Mesothelial cell of epicardium (in vitro differentiated cells): ENCODE measurements at regions not wholly inside any gene's neighbourhood (a gene's known extent, or its start where the extent isn't known, plus 50 kb on each side); places are given as distances from the start of the nearest gene placed in this dataset.

Source experiments
- DNase-seq, 2 experiments: peaks; one replicate each; pipeline ENCODE4 v3.0.0; 2021; ENCODE audit warnings: low spot score in 2 of 2; ENCODE audit not compliant: unreplicated experiment in 2 of 2
- H3K27ac Mint-ChIP-seq: 2 replicates; pipeline ENCODE4 v1.8.0; 2021; ENCODE audit warnings: mixed read lengths
- H3K27me3 Mint-ChIP-seq: 2 replicates; pipeline ENCODE4 v1.8.0; 2021; ENCODE audit warnings: low read depth, mixed read lengths
- H3K36me3 Mint-ChIP-seq: 2 replicates; pipeline ENCODE4 v1.8.0; 2021; ENCODE audit warnings: mixed read lengths
- H3K4me1 Mint-ChIP-seq: 2 replicates; pipeline ENCODE4 v1.8.0; 2021; ENCODE audit warnings: mixed read lengths
- H3K4me3 Mint-ChIP-seq: 2 replicates; pipeline ENCODE4 v1.8.0; 2021; ENCODE audit warnings: mild to moderate bottlenecking, moderate library complexity, mixed read lengths
- H3K9me3 Mint-ChIP-seq: 2 replicates; pipeline ENCODE4 v1.8.0; 2021; ENCODE audit warnings: mixed read lengths
- TF ChIP-seq, protein P1 (sequence below): fragments of 200-600 bp; sonication (generic); IDR thresholded peaks from one replicate; pipeline ENCODE4 v1.5.0; 2021; ENCODE audit warnings: antibody characterized with exemption; ENCODE audit not compliant: unreplicated experiment

- no peak overlapping the region for H3K27ac Mint-ChIP-seq
Observed at GRCh38 chr2:217285926-217286325, 426.1 kb upstream of the TNP1 start.

DNA sequence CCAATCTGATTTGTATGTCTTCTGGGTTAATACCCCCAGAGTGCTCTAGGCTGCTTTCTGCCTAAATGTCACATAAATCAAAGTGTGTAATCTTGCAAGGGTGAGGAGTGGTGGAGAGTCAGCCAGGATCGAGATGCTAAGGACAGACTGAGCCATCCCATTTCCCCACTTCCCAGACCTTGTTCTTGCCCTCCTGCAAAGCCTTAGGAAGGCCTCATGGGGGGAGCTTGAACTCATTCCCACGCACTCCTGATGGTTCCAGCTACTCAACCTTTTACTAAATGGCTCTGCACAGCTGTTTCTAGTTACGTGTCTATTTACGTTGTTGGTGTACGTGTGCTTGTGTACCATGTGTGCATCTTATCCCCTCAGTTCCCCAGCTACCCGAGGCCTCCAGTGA, 423.6 kb upstream of the TNP1 start:
- TF ChIP-seq, protein P1, sequence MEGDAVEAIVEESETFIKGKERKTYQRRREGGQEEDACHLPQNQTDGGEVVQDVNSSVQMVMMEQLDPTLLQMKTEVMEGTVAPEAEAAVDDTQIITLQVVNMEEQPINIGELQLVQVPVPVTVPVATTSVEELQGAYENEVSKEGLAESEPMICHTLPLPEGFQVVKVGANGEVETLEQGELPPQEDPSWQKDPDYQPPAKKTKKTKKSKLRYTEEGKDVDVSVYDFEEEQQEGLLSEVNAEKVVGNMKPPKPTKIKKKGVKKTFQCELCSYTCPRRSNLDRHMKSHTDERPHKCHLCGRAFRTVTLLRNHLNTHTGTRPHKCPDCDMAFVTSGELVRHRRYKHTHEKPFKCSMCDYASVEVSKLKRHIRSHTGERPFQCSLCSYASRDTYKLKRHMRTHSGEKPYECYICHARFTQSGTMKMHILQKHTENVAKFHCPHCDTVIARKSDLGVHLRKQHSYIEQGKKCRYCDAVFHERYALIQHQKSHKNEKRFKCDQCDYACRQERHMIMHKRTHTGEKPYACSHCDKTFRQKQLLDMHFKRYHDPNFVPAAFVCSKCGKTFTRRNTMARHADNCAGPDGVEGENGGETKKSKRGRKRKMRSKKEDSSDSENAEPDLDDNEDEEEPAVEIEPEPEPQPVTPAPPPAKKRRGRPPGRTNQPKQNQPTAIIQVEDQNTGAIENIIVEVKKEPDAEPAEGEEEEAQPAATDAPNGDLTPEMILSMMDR: no peak
- no peak overlapping the region for H3K4me3 Mint-ChIP-seq
- H3K4me1 Mint-ChIP-seq: peaks cover 48% of the 10 kb centered on the region
- no peak for DNase-seq
- H3K36me3 Mint-ChIP-seq: peaks cover 10% of the 10 kb centered on the region
- peaks cover 13% of the 10 kb centered on the region for H3K9me3 Mint-ChIP-seq
- no peaks in the 10 kb centered on the region for H3K27me3 Mint-ChIP-seq
- H3K27ac Mint-ChIP-seq: no peak overlapping the region

More at GRCh38 chr2:217285926-217286325, 426.1 kb upstream of the TNP1 start:
- H3K36me3 Mint-ChIP-seq: peaks cover 10% of the 10 kb centered on the region
- TF ChIP-seq, protein P1: no peak
- H3K9me3 Mint-ChIP-seq: peaks cover 13% of the 10 kb centered on the region
- H3K4me1 Mint-ChIP-seq: peaks cover 61% of the 10 kb centered on the region
- H3K4me3 Mint-ChIP-seq: no peak overlapping the region
- no peak for DNase-seq
- H3K27me3 Mint-ChIP-seq: no peaks in the 10 kb centered on the region

DNA sequence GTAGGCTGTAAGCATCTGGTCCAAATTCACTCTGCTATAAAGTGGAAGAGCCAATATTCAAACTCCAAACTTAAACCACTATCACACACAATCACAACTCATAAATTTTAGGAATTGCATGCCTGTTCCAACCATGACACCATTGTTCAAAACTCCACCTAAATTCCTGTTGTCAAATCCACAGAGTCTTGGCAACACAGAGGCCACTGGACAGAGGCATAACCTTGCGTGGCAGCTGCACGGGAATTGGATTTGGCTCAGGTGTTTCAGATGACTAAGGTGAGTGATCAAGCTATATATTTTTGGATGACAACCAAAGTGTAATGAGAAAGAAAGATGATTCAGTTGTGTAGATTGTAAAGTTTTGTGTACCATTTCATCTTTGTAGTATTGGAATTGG, 422.7 kb upstream of the TNP1 start:
- TF ChIP-seq, protein P1: no peak
- peaks cover 51% of the 10 kb centered on the region for H3K4me1 Mint-ChIP-seq
- no peak for DNase-seq
- no peaks in the 10 kb centered on the region for H3K27me3 Mint-ChIP-seq
- H3K9me3 Mint-ChIP-seq: peaks cover 8% of the 10 kb centered on the region
- H3K27ac Mint-ChIP-seq: no peak overlapping the region
- no peak overlapping the region for H3K4me3 Mint-ChIP-seq
- peaks cover 4% of the 10 kb centered on the region for H3K36me3 Mint-ChIP-seq

GRCh38 chr2:217279556-217279955, 419.7 kb upstream of the TNP1 start:
- TF ChIP-seq, protein P1: no peak
- H3K9me3 Mint-ChIP-seq: peaks cover 3% of the 10 kb centered on the region
- H3K4me3 Mint-ChIP-seq: no peak overlapping the region
- H3K4me1 Mint-ChIP-seq: peaks cover 39% of the 10 kb centered on the region
- no peaks in the 10 kb centered on the region for H3K27me3 Mint-ChIP-seq
- no peak overlapping the region for H3K27ac Mint-ChIP-seq
- DNase-seq: no peak
- no peaks in the 10 kb centered on the region for H3K36me3 Mint-ChIP-seq

GRCh38 chr2:217279140-217279539, 419.3 kb upstream of the TNP1 start:
- no peak overlapping the region for H3K27ac Mint-ChIP-seq
- peaks cover 35% of the 10 kb centered on the region for H3K4me1 Mint-ChIP-seq
- no peaks in the 10 kb centered on the region for H3K27me3 Mint-ChIP-seq
- H3K36me3 Mint-ChIP-seq: no peaks in the 10 kb centered on the region
- no peak for DNase-seq
- H3K4me3 Mint-ChIP-seq: no peak overlapping the region
- peaks cover 3% of the 10 kb centered on the region for H3K9me3 Mint-ChIP-seq
- TF ChIP-seq, protein P1: no peak
